Activated gamma-delta T cell treated with Interleukin-2 at 50 U/mL for 16 hours (primary cell): ENCODE measurements at regions not wholly inside any gene's neighbourhood (a gene's known extent, or its start where the extent isn't known, plus 50 kb on each side); places are given as distances from the start of the nearest gene placed in this dataset.
"Not testable (repeated sequence)": the region's sequence is repeated elsewhere in the genome, so short reads cannot be mapped to it uniquely, and the experiment has no call there.

Experiments used
- DNase-seq: peaks from one replicate; pipeline ENCODE4 v3.0.0-alpha.2; 2020

DNA sequence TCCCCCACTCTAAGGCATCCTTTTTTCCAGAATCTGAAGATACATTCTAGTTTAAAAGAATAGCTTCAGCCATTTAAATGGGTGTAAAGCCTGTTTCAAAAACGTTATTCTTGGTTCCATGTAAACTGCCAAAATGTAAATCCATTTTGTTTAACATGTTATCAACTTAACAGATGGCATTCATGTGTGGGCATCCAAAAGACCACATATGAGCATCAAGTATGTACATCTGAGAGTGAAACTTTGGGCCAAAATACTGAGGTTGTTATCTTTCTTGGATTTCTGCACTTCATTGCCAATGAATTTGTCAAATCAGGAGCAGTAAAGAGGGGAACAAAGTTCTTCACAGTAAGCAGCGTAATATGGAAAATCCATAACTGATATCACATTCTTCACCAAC lies 395.4 kb downstream of the ZNF804A start:
- DNase-seq, result no peak

DNA sequence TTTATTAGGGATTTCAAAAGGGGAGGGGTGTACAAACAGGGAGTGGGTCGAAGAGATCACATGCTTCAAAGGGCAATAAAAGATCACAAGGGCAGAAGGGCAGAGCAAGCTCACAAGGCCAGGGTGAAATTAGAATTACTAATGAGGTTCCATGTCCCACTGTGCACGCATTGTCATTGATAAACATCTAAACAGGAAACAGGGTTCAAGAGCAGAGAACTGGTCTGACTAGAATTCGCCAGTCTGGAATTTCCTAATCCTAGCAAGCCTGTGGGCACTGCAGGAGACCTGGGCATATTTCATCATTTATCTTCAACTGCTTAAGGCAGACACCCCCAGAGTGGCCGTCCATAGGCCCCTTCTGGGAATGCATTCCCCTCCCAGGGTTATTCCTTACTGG lies 408.2 kb downstream of the ZNF804A start:
- no peak for DNase-seq

DNA sequence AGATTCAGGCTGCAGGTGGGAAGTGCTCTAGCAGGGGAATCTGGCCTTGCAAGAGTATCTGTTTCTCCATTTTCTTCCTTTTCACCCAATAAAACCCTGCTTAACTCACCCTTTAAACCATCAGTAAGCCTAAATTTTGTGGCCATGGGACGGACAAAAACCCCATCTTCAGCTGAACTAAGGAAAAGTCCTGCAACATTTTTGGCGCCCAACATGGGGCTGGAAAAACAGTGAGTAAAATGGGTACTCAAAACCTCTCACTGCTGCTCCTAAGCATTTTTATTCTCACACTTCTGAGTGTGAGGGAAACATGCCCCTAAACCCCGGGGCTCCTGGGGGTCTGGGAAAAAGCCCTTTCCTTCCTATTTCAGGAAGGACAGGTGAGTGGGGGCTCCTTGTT lies 414.3 kb downstream of the ZNF804A start:
- DNase-seq, result no peak

DNA sequence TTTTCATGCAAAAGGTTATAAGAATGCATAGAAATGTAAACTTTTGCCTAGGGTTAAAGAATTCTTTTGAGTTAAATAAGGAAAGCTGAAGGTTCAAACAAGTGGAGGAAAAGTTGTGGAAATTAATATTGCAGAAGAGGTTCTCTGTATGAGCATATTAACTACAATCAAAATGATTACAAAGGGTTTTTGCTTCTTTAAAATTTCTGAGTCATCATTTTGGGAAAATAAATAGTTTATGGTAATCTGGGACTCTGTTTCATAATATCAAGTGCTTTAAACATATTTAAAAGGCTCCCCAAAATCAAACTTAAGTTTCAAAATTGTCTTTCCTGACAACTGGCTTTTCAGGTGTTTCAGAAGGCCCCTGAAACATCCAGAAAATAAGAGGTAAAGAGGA lies 415.7 kb downstream of the ZNF804A start:
- no peak for DNase-seq

DNA sequence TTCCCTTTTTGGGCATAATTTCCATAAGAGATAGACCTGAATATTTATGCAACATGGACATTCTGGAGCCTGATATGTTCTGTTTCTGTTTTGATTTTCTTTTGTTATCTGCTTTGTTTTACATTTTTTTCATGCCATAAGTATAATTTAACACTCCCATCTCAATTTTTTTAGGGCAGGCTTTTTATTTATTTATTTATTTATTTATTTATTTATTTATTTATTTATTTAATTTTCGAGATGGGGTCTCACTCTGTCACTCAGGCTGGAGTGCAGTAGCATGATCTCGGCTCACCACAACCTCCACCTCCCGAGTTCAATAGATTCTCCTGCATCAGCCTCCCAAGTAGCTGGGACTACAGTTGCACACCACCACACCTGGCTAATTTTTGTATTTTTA lies 427.6 kb downstream of the ZNF804A start:
- not testable (repeated sequence) for DNase-seq

DNA sequence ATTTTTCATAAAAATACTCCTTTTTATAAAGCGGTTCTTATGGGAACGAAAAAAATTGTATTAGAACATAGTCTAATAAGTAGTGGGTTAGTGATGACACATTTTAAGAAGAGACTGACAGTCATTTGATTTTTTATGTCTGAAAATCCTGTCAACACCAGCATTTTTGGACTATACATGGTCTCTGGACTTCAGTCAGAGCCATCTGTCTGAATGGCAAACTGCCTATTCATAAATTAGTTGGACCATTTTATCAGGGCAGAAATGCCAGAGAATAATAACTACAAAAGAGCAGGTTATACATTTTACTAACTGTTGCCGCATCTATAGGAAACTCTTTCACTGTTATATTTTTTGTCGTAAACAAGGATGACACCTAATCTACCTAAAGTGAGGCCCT lies 437.6 kb downstream of the ZNF804A start:
- DNase-seq, result no peak

DNA sequence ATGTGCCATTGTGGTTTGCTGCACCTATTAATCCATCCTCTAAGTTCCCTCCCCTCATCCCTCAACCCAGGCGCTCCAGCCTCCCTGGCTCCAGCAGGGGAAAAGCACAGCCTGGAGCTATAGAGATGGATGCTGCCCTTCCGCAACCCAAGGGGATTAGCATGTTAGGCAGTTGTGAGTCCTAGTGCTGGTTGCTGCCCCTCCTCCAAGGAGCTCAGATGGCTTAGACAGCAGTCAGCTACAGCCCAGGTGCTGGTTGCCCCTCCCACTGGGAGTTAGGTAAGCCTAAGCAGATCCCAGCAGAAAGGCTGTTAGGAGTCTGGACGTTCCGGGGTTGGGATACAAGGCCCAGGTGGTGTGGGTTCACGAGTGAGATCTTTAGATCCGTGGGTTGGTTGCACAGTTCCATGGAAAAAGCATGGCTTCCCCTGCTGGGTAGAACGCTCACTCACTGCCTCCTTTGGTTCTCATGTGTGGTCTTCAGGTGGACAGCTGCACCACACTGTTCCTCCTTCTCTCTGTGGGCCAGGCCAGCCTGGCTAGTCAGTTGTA lies 446.1 kb downstream of the ZNF804A start:
- no peak for DNase-seq

DNA sequence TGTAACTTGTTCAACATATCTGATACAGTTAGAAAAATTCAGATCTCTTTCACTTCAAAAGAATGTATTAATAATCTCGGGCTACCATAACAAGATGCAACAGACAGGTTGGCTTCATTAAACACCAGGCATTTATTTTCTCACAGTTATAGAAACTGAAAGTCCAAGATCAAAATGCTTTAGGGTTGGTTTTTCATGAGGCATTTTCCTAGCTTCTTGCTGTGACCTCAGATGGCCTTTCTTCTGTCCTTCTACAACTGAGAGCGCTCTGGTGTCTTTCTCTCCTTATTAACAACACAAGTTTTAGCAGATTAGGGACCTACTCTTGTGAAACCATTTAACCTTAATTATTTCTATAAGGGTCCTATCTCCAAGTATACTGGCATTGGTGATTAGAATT lies 452.5 kb downstream of the ZNF804A start:
- DNase-seq, result no peak

DNA sequence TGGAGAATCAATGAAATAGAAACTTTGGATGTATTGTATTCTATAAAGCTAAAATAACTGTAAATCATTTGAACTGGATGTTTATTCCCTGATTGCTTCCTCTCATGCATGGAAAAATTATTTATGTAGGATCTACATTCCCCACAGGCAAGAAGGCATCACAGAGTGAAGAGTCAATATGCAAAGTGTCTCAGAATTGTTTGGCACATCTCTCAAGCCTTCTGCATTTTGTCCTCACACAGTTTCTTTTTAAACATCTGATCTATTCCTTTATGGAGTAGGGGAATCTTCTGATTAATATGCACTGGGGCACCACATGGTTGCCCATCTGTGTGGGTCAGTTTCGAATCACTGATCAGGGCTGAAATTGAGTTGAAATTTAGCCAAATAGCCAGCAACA lies 465.4 kb downstream of the ZNF804A start:
- no peak for DNase-seq

DNA sequence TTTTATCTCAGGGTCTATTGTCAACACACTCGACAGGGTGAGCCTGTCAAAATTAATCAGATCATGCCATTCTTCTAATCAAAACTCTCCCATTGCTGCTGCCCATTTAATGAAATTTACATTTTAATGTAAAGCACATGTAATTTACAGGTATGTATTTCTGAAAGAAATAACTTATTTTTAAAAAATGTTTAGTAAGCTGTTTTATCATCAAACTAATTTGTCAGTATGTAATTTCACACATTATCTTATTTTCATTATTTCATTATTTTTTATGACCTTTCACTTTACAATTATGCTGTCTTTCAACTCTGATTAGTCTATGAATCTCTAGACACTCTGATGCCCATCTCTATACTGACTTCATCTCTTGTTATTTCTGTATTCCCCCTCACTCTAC lies 467.8 kb downstream of the ZNF804A start:
- DNase-seq, result no peak

DNA sequence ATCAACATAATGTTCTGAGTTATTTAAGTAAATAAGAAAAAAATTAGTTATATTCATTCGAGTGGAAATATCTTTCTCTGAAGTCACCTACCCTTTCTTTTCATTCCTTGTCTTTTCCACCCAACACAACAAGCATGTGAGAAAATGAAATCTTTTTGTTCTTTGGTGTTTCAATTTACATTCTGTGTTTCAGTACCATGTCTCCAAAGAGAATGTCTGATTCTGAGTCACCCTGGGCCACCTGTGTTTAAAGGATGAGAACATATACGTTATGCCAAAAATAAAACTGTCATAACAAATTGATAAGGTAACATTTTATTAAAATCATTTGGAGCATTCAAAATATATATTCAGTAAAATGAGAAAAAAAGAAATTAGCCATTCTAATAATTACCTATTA lies 470.8 kb downstream of the ZNF804A start:
- no peak for DNase-seq

DNA sequence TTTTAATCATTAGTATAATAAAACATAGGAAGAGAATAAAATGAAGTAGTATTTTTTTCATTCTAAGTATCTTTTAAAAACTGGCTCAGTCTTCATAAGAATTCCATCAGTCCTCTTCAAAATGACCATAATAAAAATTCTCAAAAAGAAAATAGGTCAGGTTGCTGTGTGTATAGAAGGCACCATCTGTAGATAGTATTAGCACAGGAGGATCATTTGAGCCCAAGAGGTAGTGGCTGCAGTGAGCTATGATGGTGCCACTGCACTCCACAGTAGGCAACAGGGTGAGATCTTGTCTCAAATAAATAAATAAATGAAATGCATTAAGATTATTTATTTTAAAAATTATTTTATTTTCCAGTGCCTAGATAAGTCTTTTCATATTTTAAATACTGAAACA lies 475.8 kb downstream of the ZNF804A start:
- no peak for DNase-seq

DNA sequence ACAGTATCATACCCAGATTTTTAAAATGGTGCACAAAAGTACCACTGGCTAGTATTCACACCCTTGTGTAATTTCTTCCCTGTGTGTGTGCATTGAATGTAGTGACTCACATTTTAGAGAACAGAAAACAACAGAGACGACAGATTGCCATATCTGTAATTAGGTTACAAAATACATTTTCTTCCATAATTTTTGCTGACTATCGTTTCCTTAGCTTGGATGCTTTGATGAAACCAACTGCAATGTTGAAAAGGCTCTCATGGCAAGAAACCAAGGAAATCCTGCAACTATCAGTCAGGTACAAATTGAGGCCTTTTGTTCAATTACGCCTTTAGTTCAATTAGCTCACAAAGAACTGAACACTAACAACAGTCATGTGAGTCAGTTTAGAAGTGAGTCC lies 484.4 kb downstream of the ZNF804A start:
- no peak for DNase-seq

DNA sequence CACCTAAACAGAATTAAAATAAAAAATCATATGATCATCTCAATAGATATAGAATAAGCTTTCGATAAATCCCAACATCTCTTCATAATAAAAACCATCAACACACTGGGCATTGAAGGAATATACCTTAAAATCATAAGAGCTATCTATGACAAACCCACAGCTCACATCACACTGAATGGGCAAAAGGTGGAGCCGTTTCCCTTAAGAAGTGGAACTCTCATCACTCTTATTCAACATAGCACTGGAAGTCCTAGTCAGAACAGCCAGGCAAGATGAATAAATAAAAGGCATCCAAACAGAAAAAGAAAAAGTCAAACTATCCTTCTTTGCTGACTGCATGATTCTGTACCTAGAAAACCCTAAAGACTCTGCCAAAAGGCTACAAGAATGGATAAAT lies 510.3 kb downstream of the ZNF804A start:
- DNase-seq, result no peak

DNA sequence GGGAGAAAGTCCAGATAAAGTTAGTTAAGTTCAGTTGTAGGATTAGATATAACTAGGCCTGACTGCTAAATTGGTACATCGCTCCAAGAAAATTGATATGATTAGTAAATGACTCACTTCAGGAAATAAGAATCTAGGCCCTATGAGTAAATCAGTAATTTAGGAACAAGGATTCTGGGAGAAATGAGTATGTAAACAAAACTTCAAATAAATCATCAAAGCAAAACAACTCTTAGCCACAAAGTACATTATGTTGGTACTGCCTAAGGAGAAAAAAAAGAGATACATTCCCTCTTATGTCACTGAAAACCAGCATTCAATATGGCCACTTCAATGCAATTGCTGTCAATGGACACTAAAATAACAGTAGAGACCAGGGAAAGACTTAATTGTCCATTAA lies 529.1 kb downstream of the ZNF804A start:
- DNase-seq, result no peak

DNA sequence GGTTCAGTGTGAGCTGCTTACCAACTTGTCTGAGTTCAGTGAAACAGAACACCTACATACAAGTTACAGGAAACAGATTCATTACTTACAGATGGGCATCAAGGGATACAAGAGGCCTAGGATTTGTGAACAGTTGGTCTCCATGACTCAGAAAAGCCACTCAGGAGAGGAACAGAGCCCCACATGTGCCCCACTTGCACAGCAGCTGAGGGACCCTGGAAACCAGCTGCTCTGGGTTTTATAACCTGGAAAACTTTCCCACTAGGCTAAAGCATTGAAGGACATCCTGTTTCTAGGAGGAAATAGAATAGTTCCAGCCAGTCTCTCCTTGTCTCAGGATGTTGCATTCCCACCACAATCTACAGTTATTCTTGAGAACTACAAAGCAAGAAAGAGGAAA lies 530.0 kb downstream of the ZNF804A start:
- no peak for DNase-seq

DNA sequence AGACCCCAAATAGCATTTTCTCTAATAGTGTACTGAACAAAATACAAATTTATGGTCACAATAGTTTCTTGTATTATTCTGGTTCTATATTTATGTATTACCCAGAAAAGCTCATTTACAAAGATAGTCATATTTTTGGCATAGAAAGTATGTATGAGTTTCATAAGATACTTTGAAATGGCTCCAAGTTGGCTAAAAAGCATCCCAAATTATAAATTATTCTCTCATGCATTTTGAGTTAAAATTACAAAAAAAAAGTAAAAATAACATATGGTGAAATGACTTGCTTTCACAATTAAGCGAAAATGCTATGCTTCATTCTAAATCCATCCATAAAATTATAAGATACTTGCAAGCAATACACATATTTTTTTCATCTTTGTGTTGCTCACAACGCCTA lies 530.7 kb downstream of the ZNF804A start:
- DNase-seq, result no peak

DNA sequence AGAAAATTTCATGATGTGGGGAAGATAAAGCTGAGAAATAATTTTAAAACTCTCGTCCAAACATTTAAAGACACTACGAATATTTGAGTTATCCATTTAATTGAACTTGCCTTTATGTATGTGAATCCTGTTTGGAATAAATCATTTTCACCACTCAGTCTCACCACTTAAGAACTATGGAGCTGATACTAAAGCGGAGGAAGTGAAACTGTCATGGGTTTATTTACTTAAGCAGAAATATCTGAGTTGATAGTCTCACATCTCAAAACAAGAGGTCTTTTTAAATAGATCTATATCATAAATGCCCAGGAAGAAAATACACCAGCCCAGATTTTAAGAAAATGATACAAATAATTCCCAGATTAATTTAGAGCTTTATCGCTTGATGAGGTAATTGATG lies 532.4 kb downstream of the ZNF804A start:
- no peak for DNase-seq

DNA sequence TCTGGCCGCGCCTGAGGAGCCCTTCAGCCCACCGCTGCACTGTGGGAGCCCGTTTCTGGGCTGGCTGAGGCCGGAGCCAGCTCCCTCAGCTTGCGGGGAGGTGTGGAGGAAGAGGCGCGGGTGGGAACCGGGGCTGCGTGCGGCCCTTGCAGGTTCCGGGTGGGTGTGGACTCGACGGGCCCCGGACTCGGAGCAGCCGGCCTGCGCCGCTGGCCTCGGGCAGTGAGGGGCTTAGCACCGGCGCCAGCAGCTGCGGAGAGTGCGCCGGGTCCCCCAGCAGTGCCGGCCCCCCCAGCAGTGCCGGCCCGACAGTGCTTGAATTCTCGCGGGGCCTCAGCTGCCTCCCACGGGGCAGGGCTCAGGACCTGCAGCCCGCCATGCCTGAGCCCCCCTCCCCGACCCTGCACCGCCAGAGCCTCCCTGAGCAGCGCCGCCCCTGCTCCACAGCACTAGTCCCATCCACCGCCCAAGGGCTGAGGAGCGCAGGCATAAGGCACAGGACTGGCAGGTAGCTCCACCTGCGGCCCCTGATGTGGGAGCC lies 534.2 kb downstream of the ZNF804A start:
- DNase-seq, result no peak

DNA sequence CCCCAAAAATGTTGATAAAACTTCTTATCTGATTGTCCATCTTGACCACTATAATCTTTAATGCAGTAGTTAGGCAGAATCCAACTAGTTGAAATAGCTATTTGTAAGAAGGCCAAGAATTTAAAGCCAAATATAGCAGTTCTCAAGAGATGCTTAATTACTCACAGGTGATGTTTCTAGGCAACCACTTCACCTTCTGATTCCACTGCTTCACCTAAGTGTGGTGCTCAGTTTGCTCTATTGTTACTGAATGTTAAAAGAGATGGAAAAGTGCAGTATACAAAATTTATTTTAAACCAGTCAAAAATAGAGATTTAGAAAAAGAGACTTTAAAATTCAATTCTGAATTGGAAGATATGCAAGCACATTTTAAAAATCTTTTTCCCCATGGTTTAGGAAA lies 539.4 kb downstream of the ZNF804A start:
- no peak for DNase-seq

DNA sequence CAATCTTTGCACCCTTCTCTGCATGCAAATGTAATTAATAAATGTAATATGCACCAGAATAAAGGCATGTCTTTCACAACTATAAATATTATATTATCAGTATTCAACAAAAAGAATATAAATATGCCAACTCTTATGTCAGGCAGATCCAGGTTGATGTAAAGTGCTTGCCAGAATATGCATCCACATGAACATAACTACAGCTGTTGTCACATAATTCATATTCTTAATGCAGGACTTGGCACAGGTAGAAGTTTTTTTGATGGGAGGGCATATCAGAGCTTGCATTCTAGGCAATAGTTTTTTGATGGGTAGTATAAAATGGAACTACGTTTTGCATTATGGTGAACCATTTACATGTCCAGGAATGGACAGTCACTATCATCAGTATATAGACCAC lies 544.3 kb downstream of the ZNF804A start:
- DNase-seq, result no peak

DNA sequence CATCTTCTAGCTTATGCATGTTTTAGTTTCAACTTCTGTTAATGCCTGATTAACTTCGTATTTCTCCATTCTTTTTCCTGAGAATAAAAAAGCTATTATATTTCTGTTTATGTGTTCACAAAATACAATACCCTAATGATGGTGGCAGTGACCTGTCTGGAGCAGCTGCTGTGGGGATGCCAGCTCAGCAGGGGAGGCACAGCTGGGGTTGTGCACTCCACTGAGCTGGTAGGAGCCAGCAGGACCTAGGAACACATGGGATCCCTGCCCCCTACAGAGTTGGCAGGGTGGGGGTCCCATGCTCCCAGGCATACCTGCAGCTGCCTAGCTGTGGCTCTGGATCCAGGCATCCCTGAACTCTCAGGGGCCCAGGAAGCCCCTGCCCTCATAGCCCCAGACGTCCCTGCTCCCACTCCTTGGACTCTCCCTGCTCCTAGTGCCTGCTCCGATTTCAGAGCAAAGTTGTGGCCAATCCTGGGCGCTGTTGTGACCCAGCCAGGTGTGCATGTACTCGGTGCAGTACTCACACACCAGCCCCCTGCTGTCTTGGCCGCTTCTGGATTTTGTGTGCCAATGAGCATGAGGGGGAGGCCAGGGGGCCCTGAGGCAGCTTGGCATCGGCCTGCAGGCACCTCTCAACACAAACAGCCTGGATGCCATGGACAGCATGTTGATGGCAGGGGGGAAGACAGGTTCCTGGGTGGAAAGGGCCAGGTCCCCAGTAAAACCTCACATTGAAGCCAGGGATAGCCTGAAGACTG lies 546.0 kb downstream of the ZNF804A start:
- no peak for DNase-seq

DNA sequence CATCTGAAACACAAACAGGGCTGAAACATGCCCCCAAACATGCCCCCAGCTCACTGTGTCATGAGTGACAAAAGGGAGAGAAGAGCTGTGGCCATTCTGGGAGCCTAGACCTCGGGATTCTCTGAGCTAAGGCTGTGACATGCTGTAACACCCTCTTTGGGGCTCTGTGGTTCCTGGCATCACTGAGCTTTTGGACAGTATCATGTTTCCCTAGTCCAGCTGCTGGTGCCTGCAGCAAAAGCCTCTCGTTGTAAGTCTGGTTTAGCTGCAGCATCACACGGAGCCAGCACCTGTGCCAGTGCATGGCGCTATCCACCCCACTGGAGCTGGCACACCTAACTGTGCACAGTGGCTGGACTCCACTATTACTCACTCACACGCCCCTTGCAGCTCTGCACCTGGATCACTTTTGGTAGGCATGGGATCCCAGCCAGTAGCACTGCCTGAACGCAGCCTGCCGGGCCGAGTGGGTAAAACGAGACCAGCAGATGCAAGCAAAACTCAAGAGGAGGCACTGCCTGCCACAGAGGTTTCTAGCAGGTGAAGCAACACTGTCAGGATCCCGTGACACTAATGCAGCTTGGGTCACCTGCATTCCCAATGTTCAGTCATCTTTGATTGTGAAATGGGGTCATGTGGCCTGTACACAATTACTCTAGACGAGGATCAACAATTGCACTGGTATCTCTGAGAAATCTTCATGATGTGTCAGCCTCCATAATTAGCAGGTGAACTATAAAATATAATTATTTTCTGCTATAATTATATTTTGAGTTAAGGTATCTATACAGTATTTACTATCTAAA lies 547.2 kb downstream of the ZNF804A start:
- no peak for DNase-seq

DNA sequence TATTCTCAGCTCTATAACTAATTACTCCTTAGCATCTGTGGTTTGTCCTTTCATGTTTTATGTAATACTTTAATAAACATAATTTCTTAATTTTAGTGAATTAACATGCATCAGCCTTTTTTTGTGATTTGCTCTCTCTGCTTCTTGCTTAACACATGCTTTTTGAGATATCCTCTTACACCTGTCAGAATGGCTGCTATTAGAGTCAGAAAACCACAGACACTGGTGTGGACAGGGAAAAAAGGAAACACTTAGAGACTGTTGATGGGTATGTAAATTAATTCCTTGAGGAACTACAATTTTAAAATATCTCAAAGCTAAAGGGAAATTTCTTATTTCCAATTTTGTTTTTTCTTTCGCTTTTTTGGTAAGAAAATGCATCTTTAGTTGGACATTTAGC lies 549.0 kb downstream of the ZNF804A start:
- no peak for DNase-seq
